Ishikawa (cell line): ENCODE measurements at regions not wholly inside any gene's neighbourhood (a gene's known extent, or its start where the extent isn't known, plus 50 kb on each side); places are given as distances from the start of the nearest gene placed in this dataset.

Source experiments
- CEBPB ChIP-seq: IDR thresholded peaks from 2 replicates; pipeline ENCODE4 v1.6.1; 2012
- EGR1 ChIP-seq: IDR thresholded peaks from 2 replicates; pipeline ENCODE4 v1.6.1; 2012
- EP300 ChIP-seq: IDR thresholded peaks from 2 replicates; pipeline ENCODE4 v1.6.1; 2012; ENCODE audit warnings: borderline replicate concordance
- FOXM1 ChIP-seq: IDR thresholded peaks from 2 replicates; pipeline ENCODE4 v1.6.1; 2012; ENCODE audit warnings: low read depth, borderline replicate concordance
- NFIC ChIP-seq: IDR thresholded peaks from 2 replicates; pipeline ENCODE4 v1.6.1; 2012
- RAD21 ChIP-seq: IDR thresholded peaks from 2 replicates; pipeline ENCODE4 v1.6.1; 2012; ENCODE audit warnings: low read depth
- TAF1 ChIP-seq: IDR thresholded peaks from 2 replicates; pipeline ENCODE4 v1.6.1; 2012; ENCODE audit warnings: low read depth, mild to moderate bottlenecking
- TEAD4 ChIP-seq: IDR thresholded peaks from 2 replicates; pipeline ENCODE4 v1.6.1; 2012
- YY1 ChIP-seq: IDR thresholded peaks from 2 replicates; pipeline ENCODE4 v1.6.1; 2012; ENCODE audit warnings: low read depth
- TF ChIP-seq, protein P1 (sequence below): IDR thresholded peaks from 2 replicates; pipeline ENCODE4 v1.6.1; 2012
- TF ChIP-seq, protein P2 (sequence below): IDR thresholded peaks from 2 replicates; pipeline ENCODE4 v1.6.1; 2012

DNA sequence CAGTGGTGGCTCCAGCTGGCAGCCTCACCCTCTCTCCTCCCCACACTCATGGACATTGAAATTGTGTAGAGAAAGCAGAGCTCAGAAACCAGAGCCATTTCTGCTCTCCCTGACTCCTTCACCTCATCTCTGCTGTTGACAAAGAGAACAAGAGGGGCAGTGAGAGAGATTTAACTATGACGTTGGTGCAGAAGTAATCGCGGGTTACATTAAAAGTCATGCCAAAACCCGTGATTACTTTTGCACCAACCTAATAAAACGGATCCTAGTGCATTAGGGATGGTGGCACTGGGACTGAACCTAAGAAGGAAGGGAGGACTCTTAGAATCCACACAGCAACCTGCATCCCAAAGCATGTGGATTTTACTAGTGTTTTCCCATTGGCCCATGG, 113.3 kb upstream of the CDC42EP3 start:
- TF ChIP-seq EP300 (no peak), YY1 (no peak), TAF1 (no peak), NFIC (no peak), FOXM1 (no peak), CEBPB (no peak), RAD21 (no peak), TEAD4 (no peak), EGR1 (no peak)
- TF ChIP-seq, protein P1, sequence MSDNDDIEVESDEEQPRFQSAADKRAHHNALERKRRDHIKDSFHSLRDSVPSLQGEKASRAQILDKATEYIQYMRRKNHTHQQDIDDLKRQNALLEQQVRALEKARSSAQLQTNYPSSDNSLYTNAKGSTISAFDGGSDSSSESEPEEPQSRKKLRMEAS = no peak
- TF ChIP-seq, protein P2, sequence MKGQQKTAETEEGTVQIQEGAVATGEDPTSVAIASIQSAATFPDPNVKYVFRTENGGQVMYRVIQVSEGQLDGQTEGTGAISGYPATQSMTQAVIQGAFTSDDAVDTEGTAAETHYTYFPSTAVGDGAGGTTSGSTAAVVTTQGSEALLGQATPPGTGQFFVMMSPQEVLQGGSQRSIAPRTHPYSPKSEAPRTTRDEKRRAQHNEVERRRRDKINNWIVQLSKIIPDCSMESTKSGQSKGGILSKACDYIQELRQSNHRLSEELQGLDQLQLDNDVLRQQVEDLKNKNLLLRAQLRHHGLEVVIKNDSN = no peak
